GM11168 (cell line): ENCODE measurements at regions not wholly inside any gene's neighbourhood (a gene's known extent, or its start where the extent isn't known, plus 50 kb on each side); places are given as distances from the start of the nearest gene placed in this dataset.

Experiments
- in situ Hi-C: fragments of 300-500 bp; cut with MboI; formaldehyde crosslinking; loops from one replicate; pipeline ENCODE4 v1.12.0; 2022; ENCODE audit warnings: low sequenced_read_pairs; ENCODE audit not compliant: unreplicated experiment

DNA sequence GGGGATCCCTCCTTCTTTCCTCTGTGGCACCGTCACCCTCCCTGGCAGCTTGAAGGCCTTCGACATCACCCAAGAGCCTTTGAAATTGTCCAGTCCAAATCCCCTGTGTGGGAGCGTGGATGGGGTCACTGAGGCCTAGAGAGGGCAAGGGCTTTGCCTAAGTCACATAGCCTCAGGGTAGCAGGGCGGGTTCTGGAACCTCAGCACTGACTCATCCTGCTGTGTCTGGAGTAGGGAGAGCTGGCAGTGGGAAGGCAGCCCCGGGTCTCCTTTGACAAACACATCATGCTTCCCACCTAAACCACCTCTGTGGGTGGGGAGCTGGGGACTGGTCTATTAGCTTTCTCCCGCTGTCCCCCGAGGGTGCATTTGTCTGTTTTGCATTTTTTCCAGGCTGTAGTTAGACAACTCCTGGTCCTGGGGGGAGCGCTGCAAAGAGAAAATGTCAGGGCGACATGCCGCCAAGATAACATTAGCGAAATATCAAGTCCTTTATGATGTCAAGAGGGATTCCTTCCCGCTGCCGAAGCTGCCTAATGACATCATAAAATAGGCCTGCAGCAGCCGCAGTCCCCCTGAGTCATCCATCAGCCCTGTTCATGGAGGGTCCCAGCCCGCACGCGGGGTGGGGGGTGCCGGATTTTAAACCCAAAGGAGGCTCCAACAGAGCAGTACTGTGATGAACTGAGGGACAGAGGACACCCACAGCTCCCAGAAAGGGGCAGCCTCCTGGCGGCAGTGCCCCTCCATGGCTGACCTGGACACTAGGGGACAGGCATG is 77.0 kb upstream of the POU3F1 start:
- in situ Hi-C loops, result no loop called here

DNA sequence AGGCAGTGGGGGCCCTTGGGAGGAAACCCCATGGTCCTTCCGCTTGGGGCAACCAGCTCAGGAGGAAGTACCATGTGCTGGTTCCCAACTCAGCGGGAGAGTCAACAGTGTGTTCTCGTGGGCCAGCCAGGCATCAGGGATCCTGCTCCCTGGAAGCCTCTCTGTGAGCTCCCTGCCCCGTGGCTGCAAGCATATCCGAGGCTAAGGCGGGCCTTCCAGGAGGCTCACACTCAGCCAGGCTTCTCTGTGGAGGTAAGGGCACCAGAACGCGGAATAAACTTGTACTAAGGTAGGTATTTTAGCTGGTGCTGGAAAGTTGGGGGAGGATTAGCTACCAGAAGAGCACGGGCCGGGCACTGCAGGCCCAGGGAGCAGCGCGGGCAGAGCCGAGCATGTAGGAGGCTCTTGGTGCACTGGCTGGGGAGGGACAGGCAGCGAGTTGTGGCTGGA is 74.7 kb upstream of the POU3F1 start:
- in situ Hi-C loops, result no loop called here

DNA sequence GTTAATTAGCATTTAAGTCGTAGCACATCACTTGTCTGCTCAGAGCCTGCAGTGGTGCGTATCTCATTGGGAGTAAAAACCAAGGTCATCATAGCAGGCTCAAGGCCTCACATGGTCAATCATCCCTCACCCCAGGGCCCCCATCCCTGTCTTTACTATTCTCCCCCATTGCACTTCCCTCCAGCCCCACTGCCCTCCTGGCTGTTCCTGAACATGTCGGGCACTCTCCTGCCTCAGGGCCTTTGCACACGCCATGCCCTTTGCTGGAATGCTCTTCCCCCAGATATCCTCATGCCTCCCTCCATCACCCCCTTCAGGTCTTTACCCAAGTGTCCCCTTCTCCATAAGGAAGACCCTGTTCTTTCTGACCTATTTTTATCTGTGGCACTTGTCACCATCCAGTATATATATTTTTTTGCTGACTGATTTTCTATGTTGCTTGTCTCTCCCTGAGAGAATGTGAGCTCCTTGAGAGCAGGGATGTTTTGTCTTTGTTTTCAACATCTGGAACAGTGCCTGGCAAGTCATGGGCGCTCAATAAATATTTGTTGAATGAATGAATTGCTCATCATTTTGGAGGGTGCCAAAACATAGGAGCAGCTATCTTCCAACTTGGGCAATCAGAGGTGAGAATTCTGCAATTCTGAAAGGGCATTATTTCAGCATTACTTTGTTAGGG is 74.1 kb upstream of the POU3F1 start:
- in situ Hi-C loops, result no loop called here

DNA sequence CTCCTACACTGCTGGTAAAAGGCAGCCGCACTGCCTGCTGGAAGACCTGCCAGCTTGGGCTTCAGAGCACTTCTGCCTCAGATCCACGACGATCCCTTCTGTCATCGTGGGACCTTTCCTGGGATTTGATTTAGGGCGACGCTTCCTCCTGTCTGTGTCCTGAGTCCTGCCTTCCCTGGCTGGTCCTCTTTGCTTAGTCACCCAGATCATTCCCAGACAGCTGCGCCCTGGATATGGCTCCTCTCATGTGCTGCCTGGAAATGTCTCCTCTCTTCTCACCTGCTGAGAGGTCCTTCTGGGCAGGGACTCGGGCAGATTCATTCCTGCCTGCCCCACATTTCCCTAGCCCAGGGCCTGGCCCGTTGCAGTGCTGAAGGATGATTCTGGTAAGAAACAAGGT is 72.4 kb upstream of the POU3F1 start:
- in situ Hi-C loops, result no loop called here

DNA sequence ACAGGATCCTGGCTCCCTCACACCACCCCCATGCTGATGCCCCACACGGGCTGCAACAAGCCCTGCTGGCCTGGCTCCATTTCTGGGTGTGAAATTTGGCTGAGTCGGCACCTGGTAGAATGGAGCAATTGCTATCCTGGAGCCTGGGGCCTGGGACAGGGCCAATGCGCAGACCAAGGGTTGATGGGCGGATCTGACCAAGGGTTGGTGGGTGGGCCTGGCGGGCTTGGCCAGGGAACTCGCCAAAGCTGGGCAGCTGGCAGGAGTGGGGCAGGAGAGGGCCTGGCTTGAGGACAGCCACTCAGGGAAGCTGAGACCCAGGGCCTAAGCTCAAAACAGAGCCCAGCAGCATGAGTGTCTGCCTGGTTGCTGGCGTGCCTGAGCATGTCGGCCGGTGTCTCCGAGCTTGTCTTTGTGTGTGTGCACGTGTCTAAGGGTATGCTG is 70.9 kb upstream of the POU3F1 start:
- in situ Hi-C loops, result no loop called here

DNA sequence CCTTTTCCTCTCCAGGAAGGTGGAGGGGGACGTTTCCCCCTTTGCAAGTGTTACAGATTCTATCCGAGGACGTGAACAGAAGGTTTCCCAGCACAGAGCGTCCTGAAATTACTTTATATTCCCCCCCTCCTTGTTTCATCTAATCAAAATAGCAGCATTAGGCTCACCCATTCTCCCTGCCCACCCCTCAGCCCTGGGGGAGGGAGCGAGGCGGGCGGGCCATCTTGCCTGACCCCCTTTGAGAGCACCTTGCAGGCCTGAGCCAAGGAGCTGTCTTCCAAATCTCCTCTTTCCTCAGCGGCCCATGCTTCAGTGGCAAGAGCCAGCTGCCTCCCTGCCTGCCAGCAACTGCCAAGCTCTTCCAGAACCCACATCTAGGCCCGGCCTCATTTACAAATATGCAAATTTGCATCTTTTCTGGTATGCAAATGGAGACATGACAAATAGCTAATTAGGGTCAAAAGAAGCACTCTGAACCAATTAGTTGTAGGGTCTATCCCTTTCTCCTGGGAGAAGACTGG is 69.1 kb upstream of the POU3F1 start:
- in situ Hi-C loops, result no loop called here

DNA sequence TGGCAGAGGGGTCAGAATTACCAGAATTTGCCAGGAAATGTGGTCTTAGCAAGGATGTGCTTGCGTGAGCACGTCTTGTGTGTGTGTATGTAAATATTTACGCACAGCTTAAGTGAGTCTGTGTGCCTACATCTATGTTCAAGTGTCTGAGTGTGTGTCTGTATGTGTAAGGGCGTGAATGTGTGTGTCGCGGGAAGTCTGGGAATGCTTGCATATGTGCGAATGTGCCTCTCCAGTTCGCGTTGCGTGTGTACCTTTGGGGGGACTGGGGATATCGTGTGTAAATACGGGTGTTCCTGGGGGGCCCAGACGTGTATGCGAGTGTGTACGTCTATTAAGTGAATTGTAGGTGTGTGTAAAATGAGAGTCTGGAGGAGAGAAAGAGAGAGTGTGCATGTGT is 68.6 kb upstream of the POU3F1 start:
- in situ Hi-C loops, result no loop called here

DNA sequence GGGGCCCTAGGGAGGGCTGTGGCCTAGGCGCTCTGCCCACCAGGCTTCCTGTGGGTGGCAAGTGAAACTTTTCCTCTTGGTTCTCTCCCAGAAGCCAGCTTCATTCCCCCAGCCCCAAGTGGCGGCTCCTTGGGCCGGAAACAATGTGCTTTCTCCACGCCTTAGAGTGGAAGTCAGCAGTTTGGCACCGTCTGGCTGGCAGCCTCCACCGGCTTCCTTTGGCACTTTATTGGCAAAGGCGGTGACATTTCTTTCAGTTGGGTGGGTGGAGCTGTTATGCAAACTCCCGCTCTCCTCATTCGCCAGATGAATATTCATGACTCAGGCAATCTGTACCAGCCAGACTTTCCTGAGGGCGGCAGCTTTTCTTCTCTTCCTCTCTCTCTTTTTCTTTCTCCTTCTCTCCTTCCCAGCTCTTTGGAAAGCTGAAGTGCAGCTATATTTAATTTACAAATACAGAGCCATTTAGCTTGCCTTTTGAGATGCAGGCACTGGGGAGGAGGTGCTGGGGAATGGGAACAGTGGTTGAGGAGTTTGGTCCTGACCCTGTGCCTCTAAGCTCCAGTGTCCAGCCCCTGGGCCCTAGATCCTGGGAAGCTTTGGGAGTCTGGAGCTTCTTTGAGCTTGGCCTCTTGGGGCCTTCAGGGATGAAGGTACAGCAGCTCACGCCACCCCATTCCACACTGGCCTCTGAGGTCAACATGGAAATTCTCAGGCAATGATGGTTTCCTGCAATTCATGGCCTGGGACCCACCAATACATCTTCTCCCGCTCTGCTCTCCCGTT is 67.8 kb upstream of the POU3F1 start:
- in situ Hi-C loops, result no loop called here

DNA sequence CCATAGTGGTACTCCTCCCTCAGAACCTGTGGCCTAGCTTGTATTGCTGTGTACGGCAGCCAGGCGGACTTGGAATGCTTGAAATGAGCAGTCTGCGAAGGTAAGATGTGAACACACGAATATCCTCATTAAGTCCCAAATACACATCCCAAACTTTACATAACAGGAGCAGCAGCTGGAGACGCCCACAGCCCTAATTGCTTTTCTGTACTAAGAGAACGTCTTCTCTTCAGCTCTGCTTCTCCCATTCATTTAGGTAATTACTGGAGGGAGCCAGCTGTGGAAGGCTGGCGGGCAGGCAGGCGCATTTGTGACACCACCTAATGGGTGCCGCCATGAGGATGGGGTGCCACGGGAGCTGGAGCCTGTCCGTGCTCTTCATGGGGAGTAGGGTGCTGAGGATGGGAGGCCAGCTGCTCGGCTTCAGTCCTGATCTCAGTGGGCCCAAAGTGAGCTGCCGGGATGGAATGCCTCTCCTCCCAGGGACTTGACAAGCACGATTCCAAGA is 66.6 kb upstream of the POU3F1 start:
- in situ Hi-C loops, result no loop called here

DNA sequence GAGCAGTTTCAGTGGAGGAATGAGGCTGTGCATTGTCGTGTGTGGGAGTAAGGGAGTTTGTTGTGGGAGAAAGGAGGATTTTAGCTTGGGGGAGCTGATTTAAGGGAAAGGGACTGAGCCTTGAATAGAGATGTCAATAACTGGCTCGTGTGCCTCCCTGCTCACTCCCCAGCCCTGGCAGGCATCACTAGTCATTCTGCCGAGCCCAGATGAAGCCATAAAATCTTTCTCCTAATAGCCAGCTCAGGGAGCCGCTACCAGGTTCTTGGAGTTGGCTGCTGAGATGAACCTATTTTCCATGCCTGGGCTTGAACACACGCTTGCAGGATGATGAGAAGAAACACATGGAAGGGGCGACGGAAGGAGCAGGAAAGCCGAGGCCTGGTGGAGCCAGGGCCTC is 65.0 kb upstream of the POU3F1 start:
- in situ Hi-C loops, result no loop called here

DNA sequence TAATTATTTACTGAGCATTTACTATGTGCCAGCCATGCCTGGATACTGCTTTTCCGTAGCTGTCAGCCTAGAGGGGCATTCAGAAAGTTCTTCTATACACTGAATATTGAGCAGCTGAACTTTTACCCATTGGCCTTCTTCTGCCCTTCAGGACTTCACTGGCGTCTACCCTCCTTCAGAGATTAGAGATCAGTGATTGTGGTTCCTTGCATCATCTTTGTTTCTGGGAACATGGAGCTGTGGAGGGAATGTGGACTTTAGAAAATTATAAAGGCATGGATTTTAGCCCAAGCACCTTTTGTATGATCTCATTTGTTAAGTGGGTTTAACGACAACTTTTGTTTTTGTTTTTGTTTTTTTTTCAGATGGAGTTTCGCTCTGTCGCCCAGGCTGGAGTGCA is 58.7 kb upstream of the POU3F1 start:
- in situ Hi-C loops, result no loop called here

DNA sequence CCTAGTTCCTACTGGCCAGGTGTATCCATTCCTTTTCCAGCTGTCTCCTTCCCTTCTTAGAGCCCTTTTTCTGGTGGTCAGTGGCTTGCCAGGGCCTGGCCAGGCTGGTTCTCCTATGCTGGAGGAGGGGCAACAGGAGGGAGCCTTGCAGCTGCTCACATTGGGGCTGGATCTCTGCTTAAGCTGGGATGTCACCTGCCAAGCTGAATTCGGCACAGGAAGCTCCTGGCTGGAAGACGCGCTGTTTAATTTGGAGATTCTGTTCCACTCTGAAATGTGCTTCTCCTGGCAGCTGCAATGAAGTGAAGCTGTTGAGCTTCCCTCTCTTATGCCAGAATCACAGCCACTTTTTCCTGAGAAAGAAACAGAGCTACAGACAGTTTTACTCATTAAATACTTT is 56.0 kb upstream of the POU3F1 start:
- in situ Hi-C loops, result no loop called here

DNA sequence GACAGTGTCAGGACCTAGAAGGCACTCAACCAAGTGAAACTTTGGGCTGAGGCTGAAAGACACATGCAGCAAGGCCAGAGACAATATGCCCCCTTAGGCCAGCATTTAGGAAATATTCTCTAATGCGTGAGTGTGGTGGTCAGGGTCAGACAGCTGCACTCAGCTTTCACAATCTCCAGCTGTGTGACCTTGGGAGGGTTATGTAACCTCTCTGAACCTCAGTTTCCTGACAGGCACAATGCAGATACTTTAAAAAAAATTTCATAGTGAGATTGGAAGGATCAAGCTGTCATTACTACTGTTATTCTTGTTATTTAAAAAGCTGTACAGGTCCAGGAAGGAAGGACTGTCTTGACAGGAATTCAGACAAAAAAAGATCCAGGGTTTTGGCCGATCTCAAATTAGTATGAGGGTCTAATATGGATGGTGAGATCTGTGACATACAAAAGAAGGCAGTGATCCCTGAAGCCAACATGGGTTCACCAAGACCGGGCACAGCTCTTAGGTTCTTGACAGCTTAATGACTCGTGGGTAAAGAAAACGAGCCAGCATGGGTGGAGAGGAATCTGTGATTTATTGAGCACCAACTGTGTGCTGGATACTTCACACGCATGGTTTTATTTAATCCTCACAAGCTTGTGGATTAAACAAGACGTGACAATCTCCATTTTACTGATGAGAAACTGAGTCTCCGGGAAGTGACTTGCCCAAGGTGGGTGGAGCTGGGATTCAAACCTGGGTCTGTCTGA is 54.6 kb upstream of the POU3F1 start:
- in situ Hi-C loops, result no loop called here

DNA sequence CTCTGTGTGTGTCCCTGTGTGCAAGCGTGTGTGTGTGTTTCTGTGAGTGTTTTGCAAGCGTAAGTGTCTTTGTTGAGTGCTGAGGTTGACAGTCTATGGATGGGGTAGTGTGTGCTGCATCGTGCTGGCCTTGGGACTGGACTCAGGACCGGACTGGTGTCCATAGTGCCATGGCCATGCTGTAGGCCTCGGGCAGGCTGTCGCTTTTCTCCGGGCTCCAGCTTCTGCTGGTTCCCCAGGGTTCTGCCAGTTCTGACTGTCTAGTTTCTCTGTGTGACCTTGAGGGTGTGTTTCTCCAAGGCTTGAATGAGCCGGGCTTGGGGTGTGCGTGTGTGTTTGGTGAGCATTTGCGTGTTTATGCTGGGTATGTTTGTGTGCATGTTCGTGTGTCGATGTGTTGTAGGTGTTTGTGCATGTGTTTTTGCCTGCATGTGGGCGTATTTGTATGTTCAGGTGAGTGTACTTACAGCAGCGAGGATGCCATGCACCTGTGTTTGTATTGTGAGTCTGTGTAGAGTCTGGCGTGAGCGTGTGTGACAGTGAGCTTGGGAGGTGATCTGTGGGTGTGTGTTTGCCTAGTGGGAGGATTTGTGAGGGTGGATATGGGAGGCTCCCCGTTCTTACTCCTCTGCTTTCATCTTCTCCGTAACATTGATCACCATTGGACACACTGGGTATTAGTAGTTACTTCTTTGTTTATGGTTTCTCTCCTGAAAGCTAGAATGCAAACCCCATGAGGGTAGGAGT is 51.7 kb upstream of the POU3F1 start:
- in situ Hi-C loops, result no loop called here

DNA sequence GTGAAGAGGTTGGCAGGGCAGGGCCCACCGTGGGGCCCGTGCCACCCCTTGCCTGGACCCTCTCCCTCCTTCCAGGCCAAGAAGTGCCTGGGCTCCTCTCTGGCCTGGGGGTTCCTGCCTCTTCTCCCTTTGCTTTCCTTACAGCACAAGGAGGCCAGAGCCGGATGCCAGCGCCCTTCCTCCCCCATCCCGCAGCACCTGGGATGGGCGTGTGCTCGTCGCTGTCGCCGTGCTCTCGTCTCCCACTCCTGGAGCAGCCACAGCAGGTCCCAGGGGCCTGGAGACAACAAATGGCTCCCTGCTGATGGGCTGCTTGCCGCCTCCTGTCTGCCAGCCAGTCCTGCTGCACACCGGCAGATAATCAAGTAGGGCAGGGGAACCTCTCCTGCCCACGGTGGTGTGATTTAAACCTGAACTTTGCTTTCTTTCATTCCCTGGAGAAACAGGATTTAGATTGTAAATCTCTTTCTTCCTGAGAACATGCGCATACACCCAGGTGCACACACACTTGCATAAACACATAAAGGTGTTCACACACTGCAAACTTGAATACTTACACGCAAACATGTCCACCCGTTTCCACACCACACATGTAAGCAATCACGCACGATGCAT is 50.8 kb upstream of the POU3F1 start:
- in situ Hi-C loops, result no loop called here
